Osteoblast (primary cell): ENCODE measurements at regions not wholly inside any gene's neighbourhood (a gene's known extent, or its start where the extent isn't known, plus 50 kb on each side); places are given as distances from the start of the nearest gene placed in this dataset.

Experiments used
- DNase-seq: peaks from one replicate; pipeline ENCODE4 v3.0.0; 2011; ENCODE audit warnings: low spot score, mixed read lengths; ENCODE audit not compliant: insufficient read length; ENCODE audit errors: missing footprints
- H2AFZ ChIP-seq: 2 replicates; pipeline ENCODE4 v1.6.0; 2011; ENCODE audit warnings: mild to moderate bottlenecking, low read length
- H3K27ac ChIP-seq: 2 replicates; pipeline ENCODE4 v1.5.1; 2011; ENCODE audit warnings: mild to moderate bottlenecking, low read depth, low read length, moderate library complexity
- H3K27me3 ChIP-seq: 2 replicates; pipeline ENCODE4 v1.6.0; 2012; ENCODE audit warnings: mild to moderate bottlenecking, control low read depth, inconsistent platforms, low read length, moderate library complexity; ENCODE audit not compliant: insufficient read depth
- H3K36me3 ChIP-seq: 2 replicates; pipeline ENCODE4 v1.5.1; 2011; ENCODE audit warnings: mild to moderate bottlenecking, low read length, control low read depth, moderate library complexity; ENCODE audit not compliant: insufficient read depth
- H3K4me1 ChIP-seq: 2 replicates; pipeline ENCODE4 v1.5.1; 2011; ENCODE audit warnings: mild to moderate bottlenecking, low read length, control low read depth, moderate library complexity; ENCODE audit not compliant: insufficient read depth
- H3K4me2 ChIP-seq: 2 replicates; pipeline ENCODE4 v1.6.0; 2011; ENCODE audit warnings: mild to moderate bottlenecking, low read length; ENCODE audit not compliant: insufficient read depth
- H3K4me3 ChIP-seq: fragments of 200-600 bp; sonication (generic); 3 replicates; pipeline ENCODE4 v1.5.1; 2012; ENCODE audit warnings: mild to moderate bottlenecking, low read length, inconsistent platforms; ENCODE audit not compliant: insufficient read depth
- H3K79me2 ChIP-seq: 2 replicates; pipeline ENCODE4 v1.6.0; 2012; ENCODE audit warnings: mild to moderate bottlenecking, low read length, control low read depth, inconsistent platforms; ENCODE audit not compliant: insufficient read depth
- H3K9me3 ChIP-seq: 2 replicates; pipeline ENCODE4 v1.5.1; 2011; ENCODE audit warnings: low read depth, low read length, control low read depth
- H4K20me1 ChIP-seq: 2 replicates; pipeline ENCODE4 v1.6.0; 2012; ENCODE audit warnings: mild to moderate bottlenecking, low read length, control low read depth; ENCODE audit not compliant: insufficient read depth
- CTCF ChIP-seq: IDR thresholded peaks from 2 replicates; pipeline ENCODE4 v1.5.1; 2011; ENCODE audit warnings: mild to moderate bottlenecking, low read depth, low read length, moderate library complexity; ENCODE audit errors: extremely low read depth

- Histone ChIP-seq H4K20me1 (no peaks in the 10 kb centered on the region), H3K9me3 (peaks cover 1% of the 10 kb centered on the region), H3K27ac (no peak overlapping the region), H3K36me3 (no peaks in the 10 kb centered on the region), H2AFZ (no peak overlapping the region), H3K4me3 (no peak overlapping the region), H3K79me2 (no peaks in the 10 kb centered on the region), H3K4me2 (no peak overlapping the region), H3K4me1 (no peaks in the 10 kb centered on the region), H3K27me3 (no peaks in the 10 kb centered on the region)
- DNase-seq, result no peak
- TF ChIP-seq CTCF, result no peak
Measured at GRCh38 chr15:46897266-46897665, 820.0 kb upstream of the SEMA6D start.

GRCh38 chr15:46901001-46901400 lies 816.3 kb upstream of the SEMA6D start:
- Histone ChIP-seq H3K4me3 (no peak overlapping the region), H2AFZ (no peak overlapping the region), H3K9me3 (peaks cover 1% of the 10 kb centered on the region), H3K79me2 (no peaks in the 10 kb centered on the region), H3K4me1 (no peaks in the 10 kb centered on the region), H3K36me3 (no peaks in the 10 kb centered on the region), H4K20me1 (no peaks in the 10 kb centered on the region), H3K27ac (no peak overlapping the region), H3K27me3 (no peaks in the 10 kb centered on the region), H3K4me2 (no peak overlapping the region)
- TF ChIP-seq CTCF, result no peak
- no peak for DNase-seq

GRCh38 chr15:46917721-46918252 lies 799.5 kb upstream of the SEMA6D start:
- no peak overlapping the region for H2AFZ ChIP-seq
- no peak for TF ChIP-seq CTCF
- no peaks in the 10 kb centered on the region for H3K79me2 ChIP-seq
- H3K4me1 ChIP-seq, result no peaks in the 10 kb centered on the region
- no peak overlapping the region for H3K4me2 ChIP-seq
- H4K20me1 ChIP-seq, result no peaks in the 10 kb centered on the region
- no peak overlapping the region for H3K4me3 ChIP-seq
- H3K9me3 ChIP-seq, result no peaks in the 10 kb centered on the region
- H3K27ac ChIP-seq, result no peak overlapping the region
- no peak for DNase-seq
- no peaks in the 10 kb centered on the region for H3K36me3 ChIP-seq
- no peaks in the 10 kb centered on the region for H3K27me3 ChIP-seq

- no peaks in the 10 kb centered on the region for H3K27me3 ChIP-seq
- no peak overlapping the region for H3K4me3 ChIP-seq
- no peaks in the 10 kb centered on the region for H3K4me1 ChIP-seq
- no peaks in the 10 kb centered on the region for H4K20me1 ChIP-seq
- H3K9me3 ChIP-seq, result no peaks in the 10 kb centered on the region
- H3K79me2 ChIP-seq, result no peaks in the 10 kb centered on the region
- H3K27ac ChIP-seq, result no peak overlapping the region
- no peak for TF ChIP-seq CTCF
- no peak for DNase-seq
- H3K36me3 ChIP-seq, result no peaks in the 10 kb centered on the region
- H2AFZ ChIP-seq, result no peak overlapping the region
- no peak overlapping the region for H3K4me2 ChIP-seq
Measured at GRCh38 chr15:46918462-46919140, 798.7 kb upstream of the SEMA6D start.
